ENCODE measurements at regions not wholly inside any gene's neighbourhood (a gene's known extent, or its start where the extent isn't known, plus 50 kb on each side); places are given as distances from the start of the nearest gene placed in this dataset.

DNA sequence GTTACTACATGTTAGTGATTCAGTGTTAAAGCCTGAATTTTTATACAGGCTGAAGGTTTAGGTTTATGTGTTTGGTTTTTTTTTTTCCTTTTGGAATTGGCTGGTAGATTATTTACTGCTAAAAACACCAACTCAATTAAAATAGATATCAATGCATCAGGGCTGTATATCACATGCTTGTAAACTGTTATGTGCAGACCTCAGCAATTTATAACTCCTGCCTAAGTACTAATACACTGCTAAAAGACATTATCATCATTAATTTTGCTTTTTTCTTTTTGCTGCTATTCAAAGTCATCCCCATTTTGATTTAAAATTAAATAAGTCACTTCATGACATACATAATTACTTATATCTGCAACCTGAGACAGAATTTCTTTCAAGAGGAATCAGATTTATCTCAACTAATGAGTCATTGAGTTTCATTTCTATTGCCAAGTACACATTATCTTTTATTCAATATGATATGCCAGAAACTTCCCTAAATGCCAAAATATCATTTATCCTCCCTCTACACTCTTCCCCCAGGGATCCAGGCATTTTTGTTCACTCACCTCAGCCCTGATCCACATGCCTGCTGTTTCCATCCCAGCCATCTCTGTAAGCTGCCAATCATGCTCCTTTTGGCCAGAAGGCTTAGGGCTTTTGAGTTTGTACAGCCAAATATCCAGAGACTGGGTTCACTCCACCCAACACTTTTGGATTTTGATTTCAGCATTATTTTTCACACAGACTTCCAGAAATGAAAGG lies 98.5 kb downstream of the POLR1F start:
- Mint-ChIP-seq H3K36me3 (ENCODE audit: unreplicated experiment) (no peaks in the 10 kb centered on the region), H3K27ac (ENCODE audit: unreplicated experiment) (no peak overlapping the region), H3K4me3 (ENCODE audit: unreplicated experiment) (no peak overlapping the region), H3K27me3 (ENCODE audit: unreplicated experiment) (no peaks in the 10 kb centered on the region), H3K4me1 (ENCODE audit: low read depth, unreplicated experiment) (peaks cover 7% of the 10 kb centered on the region), H3K9me3 (ENCODE audit: unreplicated experiment) (no peaks in the 10 kb centered on the region)
- DNase-seq = no peak
- TF ChIP-seq, protein P1, sequence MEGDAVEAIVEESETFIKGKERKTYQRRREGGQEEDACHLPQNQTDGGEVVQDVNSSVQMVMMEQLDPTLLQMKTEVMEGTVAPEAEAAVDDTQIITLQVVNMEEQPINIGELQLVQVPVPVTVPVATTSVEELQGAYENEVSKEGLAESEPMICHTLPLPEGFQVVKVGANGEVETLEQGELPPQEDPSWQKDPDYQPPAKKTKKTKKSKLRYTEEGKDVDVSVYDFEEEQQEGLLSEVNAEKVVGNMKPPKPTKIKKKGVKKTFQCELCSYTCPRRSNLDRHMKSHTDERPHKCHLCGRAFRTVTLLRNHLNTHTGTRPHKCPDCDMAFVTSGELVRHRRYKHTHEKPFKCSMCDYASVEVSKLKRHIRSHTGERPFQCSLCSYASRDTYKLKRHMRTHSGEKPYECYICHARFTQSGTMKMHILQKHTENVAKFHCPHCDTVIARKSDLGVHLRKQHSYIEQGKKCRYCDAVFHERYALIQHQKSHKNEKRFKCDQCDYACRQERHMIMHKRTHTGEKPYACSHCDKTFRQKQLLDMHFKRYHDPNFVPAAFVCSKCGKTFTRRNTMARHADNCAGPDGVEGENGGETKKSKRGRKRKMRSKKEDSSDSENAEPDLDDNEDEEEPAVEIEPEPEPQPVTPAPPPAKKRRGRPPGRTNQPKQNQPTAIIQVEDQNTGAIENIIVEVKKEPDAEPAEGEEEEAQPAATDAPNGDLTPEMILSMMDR (IDR thresholded peaks at IDR 0.05; ENCODE audit: partially characterized antibody, unreplicated experiment) = no peak

GRCh38 chr7:19589446-19589845 lies 119.4 kb downstream of the POLR1F start:
- H3K27ac Mint-ChIP-seq (ENCODE audit: unreplicated experiment) = no peak overlapping the region
- H3K4me1 Mint-ChIP-seq (ENCODE audit: low read depth, unreplicated experiment) = no peaks in the 10 kb centered on the region
- H3K27me3 Mint-ChIP-seq (ENCODE audit: unreplicated experiment) = peaks cover 1% of the 10 kb centered on the region
- H3K4me3 Mint-ChIP-seq (ENCODE audit: unreplicated experiment) = no peak overlapping the region
- no peak for DNase-seq
- no peaks in the 10 kb centered on the region for H3K36me3 Mint-ChIP-seq (ENCODE audit: unreplicated experiment)
- TF ChIP-seq, protein P1 (IDR thresholded peaks at IDR 0.05; ENCODE audit: partially characterized antibody, unreplicated experiment) = no peak
- H3K9me3 Mint-ChIP-seq (ENCODE audit: unreplicated experiment) = no peaks in the 10 kb centered on the region

- H3K27me3 Mint-ChIP-seq (ENCODE audit: unreplicated experiment) = peaks cover 1% of the 10 kb centered on the region
- H3K9me3 Mint-ChIP-seq (ENCODE audit: unreplicated experiment) = no peaks in the 10 kb centered on the region
Measured at GRCh38 chr7:19587291-19587690, 121.5 kb downstream of the POLR1F start.

GRCh38 chr7:19585761-19586160 lies 123.1 kb downstream of the POLR1F start:
- TF ChIP-seq, protein P1 (IDR thresholded peaks at IDR 0.05; ENCODE audit: partially characterized antibody, unreplicated experiment) = no peak
- H3K27ac Mint-ChIP-seq (ENCODE audit: unreplicated experiment) = no peak overlapping the region
- no peaks in the 10 kb centered on the region for H3K36me3 Mint-ChIP-seq (ENCODE audit: unreplicated experiment)
- no peaks in the 10 kb centered on the region for H3K4me1 Mint-ChIP-seq (ENCODE audit: low read depth, unreplicated experiment)
- peaks cover 1% of the 10 kb centered on the region for H3K27me3 Mint-ChIP-seq (ENCODE audit: unreplicated experiment)
- no peaks in the 10 kb centered on the region for H3K9me3 Mint-ChIP-seq (ENCODE audit: unreplicated experiment)
- no peak for DNase-seq
- H3K4me3 Mint-ChIP-seq (ENCODE audit: unreplicated experiment) = no peak overlapping the region

More at GRCh38 chr7:19587291-19587690, 121.5 kb downstream of the POLR1F start:
- no peak overlapping the region for H3K27ac Mint-ChIP-seq (ENCODE audit: unreplicated experiment)
- H3K4me1 Mint-ChIP-seq (ENCODE audit: low read depth, unreplicated experiment) = no peaks in the 10 kb centered on the region
- H3K36me3 Mint-ChIP-seq (ENCODE audit: unreplicated experiment) = no peaks in the 10 kb centered on the region
- no peak for DNase-seq
- TF ChIP-seq, protein P1 (IDR thresholded peaks at IDR 0.05; ENCODE audit: partially characterized antibody, unreplicated experiment) = no peak
- H3K4me3 Mint-ChIP-seq (ENCODE audit: unreplicated experiment) = no peak overlapping the region

DNA sequence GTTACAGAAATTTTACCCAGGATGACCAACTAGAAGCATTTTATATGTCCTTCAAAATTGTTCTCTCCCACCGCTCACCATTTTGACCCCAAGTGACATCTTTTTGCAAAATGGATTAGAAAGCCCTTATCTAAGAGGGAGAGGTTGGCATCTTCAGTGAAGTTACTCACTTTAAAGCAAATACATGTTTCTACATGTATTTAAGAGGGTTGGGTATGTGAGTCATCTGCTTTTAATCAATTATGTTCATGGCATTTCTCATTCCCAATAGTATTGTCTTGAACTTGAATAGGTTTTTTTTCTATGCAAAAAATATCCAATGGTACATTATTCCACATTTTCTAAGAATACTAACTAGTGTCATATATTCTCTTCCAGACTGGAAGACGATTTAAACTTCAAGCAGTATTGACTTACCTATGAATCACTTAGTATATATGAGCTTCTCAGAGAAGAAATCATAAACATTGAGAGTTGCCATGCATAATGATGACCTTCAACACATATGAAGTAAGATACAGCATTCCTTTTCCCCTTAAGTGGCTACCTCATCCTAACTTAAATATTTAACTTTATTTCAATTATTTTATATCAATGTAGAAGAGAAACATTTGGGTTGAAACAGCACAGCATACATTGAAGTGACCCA lies 132.8 kb downstream of the POLR1F start:
- no peak for DNase-seq
- H3K4me3 Mint-ChIP-seq (ENCODE audit: unreplicated experiment) = no peak overlapping the region
- TF ChIP-seq, protein P1 (IDR thresholded peaks at IDR 0.05; ENCODE audit: partially characterized antibody, unreplicated experiment) = no peak
- no peaks in the 10 kb centered on the region for H3K9me3 Mint-ChIP-seq (ENCODE audit: unreplicated experiment)
- H3K27me3 Mint-ChIP-seq (ENCODE audit: unreplicated experiment) = no peaks in the 10 kb centered on the region
- no peaks in the 10 kb centered on the region for H3K36me3 Mint-ChIP-seq (ENCODE audit: unreplicated experiment)
- H3K4me1 Mint-ChIP-seq (ENCODE audit: low read depth, unreplicated experiment) = no peaks in the 10 kb centered on the region
- H3K27ac Mint-ChIP-seq (ENCODE audit: unreplicated experiment) = no peak overlapping the region
